GM19468 (cell line): ENCODE measurements at regions not wholly inside any gene's neighbourhood (a gene's known extent, or its start where the extent isn't known, plus 50 kb on each side); places are given as distances from the start of the nearest gene placed in this dataset.
"Not testable (repeated sequence)": the region's sequence is repeated elsewhere in the genome, so short reads cannot be mapped to it uniquely, and the experiment has no call there.

Experiments used
- ATAC-seq: cut with Tn5 transposase; IDR thresholded peaks from one replicate; pipeline ENCODE4 v1.9.1; 2021; ENCODE audit warnings: mild to moderate bottlenecking, moderate library complexity, moderate number of reproducible peaks; ENCODE audit not compliant: unreplicated experiment; ENCODE audit errors: extremely low read depth

DNA sequence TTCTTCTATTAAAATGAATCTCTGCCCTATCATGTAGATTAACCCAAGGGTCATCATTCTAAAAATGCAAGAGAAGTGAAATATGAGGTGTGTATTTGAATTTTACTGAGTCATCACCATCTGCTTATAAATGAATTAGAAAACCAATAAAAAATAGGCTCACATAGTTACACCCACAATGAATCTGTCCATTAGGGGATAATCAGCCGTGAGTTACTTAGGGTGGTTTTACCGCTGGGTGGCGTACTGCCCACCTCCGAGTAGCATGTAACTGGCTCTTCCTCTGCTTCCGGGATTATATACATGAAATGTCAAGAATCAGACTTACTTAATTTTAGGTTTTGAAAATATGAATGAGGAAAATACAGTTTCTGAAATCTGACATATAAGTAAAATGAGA lies 332.9 kb upstream of the CCNG1 start:
- no peak for ATAC-seq

DNA sequence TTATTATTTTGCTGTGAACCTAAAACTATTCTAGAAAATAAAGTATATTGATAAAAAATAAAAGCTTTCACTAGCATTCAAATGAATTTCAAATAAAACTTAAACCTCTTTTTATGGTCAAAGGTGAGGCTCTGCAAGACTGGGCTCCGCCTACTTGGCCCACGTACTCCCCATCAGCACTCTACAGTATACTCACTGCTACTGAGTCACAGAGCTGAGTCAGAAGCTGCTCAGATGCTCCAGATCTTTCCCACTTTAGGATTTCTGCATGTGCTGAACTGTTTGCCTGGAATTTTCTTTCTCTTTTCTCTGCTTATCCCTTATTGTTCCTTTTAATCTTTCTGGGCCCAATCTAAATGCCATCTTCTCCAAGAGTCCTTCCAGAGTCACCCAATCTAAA lies 331.9 kb upstream of the CCNG1 start:
- ATAC-seq: no peak

DNA sequence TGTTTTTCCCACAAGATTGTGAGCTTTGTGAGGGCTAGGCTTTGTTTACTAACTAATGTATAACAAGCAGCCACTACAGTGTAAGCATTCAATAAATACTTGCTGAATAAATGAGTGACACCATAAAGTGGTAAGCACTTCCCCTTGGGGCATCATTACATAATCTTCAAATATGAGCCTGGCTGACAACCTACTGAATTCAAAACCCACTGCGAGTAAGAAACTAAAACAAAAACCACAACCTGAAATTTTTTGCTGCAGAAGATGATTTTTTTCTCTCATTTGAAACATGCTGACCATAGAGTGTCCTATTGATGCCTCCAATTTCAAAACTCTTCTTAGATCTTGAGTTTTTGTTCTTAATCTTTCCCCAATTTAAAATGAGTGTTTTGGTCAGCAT lies 331.3 kb upstream of the CCNG1 start:
- no peak for ATAC-seq

- no peak for ATAC-seq
Measured at GRCh38 chr5:163108351-163108750, 329.0 kb upstream of the CCNG1 start.

- no peak for ATAC-seq
Measured at GRCh38 chr5:163115011-163115410, 322.4 kb upstream of the CCNG1 start.

- ATAC-seq: not testable (repeated sequence)
Measured at GRCh38 chr5:163116618-163117017, 320.8 kb upstream of the CCNG1 start.

DNA sequence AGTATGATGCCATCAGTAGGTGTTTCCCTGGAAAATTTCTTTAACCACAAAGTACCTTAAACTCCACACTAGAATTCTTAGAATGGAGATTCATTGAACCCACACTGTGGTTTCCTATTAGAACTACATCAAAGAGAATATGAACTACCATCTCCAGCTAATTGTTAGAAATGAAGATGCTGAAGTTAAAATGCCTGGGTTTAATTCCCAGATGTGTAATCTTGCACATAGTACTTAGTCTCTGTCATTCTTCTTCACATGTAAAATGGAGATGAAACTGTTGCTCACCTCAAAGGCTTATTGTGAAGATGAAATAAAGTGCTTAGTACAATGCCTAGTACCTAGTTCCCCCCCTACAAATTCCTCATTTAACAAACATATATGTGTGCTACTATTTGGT lies 303.3 kb upstream of the CCNG1 start:
- ATAC-seq: no peak

- ATAC-seq: no peak
Measured at GRCh38 chr5:163135849-163136248, 301.5 kb upstream of the CCNG1 start.

DNA sequence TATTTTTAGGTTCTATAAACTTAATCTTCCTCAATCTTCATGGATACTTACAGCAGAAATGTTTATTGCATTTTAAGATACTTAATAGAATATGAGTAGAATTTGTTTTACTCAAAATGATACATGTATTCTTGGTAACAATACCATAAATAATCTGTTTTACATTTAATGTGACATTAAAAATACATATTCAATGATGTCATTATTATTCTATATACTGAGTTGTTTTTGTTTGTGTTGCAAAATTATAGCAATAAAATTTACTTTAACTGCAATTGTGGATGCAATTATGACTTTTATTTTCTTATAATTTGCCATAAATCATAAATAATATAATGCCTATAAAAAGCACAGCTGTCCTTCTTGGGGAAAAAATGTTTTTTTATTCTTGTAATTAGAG lies 275.9 kb upstream of the CCNG1 start:
- ATAC-seq: no peak

DNA sequence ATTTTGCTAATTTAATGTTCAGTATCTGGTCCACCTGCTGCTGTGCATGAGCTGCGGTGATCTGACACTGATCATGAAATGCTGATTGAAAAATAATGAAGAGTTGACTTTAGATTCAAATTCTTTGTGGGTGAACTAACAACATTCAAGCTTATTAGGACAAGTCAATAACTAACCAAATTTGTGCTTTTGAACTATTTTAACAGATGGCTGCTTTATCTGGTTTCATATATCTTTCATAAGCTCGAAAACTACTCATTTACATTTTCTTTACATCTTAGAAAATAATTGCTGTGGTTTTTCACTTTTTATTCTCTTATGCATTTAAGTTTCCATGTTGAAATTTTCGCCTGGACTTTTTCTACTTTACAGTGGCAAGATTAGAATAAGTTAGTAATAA lies 274.8 kb upstream of the CCNG1 start:
- ATAC-seq: no peak

DNA sequence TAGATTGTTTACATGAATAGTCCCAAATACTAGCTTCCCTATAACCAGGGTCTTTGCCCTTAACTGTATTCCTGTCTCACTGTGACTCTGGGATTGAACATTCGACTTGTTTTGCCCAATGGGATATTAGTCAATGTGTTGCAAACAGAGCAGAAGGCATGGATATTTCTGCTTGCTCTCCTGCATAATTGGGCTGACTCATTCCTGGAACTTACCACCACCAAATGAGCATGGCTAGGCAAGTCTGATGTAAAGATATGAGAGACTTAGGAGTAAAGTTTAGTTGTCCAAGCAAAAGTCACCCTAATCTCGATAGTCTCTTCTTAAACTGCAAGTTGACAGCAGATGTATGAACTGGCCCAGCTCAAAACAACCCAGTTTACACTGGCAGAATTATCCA lies 273.5 kb upstream of the CCNG1 start:
- no peak for ATAC-seq

GRCh38 chr5:163165277-163165676 lies 272.1 kb upstream of the CCNG1 start:
- no peak for ATAC-seq

- not testable (repeated sequence) for ATAC-seq
Measured at GRCh38 chr5:163170161-163170560, 267.2 kb upstream of the CCNG1 start.

- ATAC-seq: no peak
Measured at GRCh38 chr5:163172540-163173338, 264.7 kb upstream of the CCNG1 start.

GRCh38 chr5:163177971-163178370 lies 259.4 kb upstream of the CCNG1 start:
- ATAC-seq: no peak

GRCh38 chr5:163185315-163185714 lies 252.1 kb upstream of the CCNG1 start:
- ATAC-seq: no peak

GRCh38 chr5:163189023-163189553 lies 248.3 kb upstream of the CCNG1 start:
- ATAC-seq: no peak

DNA sequence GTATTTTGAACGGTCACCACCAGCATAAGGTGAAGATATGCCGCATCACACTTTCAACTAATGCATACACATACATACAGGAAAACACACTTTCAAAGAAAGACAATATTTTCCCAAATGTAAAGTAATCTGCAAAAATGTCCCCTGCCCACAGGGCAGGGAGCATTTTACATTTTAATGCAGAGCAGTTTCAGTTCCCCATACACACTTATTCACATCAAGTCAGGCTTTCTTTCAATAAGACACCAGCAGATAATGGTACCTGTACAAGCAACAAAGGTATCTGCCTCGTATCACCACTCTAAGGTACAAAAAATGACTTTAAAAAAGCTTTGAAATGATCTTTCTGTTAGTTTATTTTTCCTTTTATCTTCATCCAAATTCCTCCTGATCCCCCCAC lies 247.1 kb upstream of the CCNG1 start:
- ATAC-seq: peak; percentile 70

GRCh38 chr5:163190784-163191183 lies 246.6 kb upstream of the CCNG1 start:
- ATAC-seq: no peak

DNA sequence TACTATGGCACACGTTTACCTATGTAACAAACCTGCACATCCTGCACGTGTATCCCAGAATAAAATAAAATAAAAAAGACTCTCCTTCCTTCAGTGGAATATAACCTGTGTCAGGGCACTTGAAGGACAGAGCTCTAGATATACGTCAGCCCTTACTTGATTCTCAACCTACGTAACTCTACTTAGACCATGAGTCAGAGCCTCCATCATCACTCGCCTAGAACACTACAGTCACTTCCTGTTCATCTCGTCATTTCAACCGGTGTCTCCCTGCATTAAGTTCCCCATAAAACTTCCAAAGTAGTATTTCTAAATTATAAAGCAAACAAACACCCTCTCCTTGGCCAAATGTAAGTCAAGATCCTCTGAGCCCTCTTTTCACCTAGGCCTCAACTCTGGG lies 243.5 kb upstream of the CCNG1 start:
- ATAC-seq: no peak

- no peak for ATAC-seq
Measured at GRCh38 chr5:163205645-163206044, 231.8 kb upstream of the CCNG1 start.

DNA sequence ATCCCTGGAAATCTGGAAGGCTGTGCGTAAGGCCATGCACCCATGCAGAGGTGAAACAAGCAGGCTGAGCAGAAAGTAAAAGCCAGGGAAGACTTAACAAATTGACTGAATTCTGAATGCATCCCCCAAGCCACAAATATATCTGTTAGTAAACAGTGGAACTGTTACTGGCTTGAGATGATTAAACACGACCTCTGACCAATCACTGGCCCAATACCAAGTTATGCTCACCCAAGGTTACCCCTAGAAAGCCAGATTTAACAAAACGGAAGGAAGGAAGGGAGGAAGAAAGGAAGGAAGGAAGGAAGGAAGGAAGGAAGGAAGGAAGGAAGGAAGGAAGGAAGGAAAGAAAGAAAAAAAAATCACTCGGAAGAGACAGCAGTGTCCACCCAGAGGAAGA lies 215.8 kb upstream of the CCNG1 start:
- no peak for ATAC-seq
